HG03159 (cell line): ENCODE measurements at regions not wholly inside any gene's neighbourhood (a gene's known extent, or its start where the extent isn't known, plus 50 kb on each side); places are given as distances from the start of the nearest gene placed in this dataset.

Experiments
- ATAC-seq: cut with Tn5 transposase; IDR thresholded peaks from one replicate; pipeline ENCODE4 v1.9.1; 2021; ENCODE audit warnings: mild to moderate bottlenecking, moderate library complexity; ENCODE audit not compliant: unreplicated experiment

- ATAC-seq: no peak
These were observed 74.6 kb upstream of the SPATA12 start for GRCh38 chr3:56985878-56986277.

- ATAC-seq: no peak
These were observed 75.0 kb upstream of the SPATA12 start for GRCh38 chr3:56985460-56985859.

- no peak for ATAC-seq
These were observed 77.0 kb upstream of the SPATA12 start for GRCh38 chr3:56983427-56983826.

- ATAC-seq: no peak
These were observed 78.8 kb upstream of the SPATA12 start for GRCh38 chr3:56981445-56982230.

GRCh38 chr3:56980798-56981390 is 79.6 kb upstream of the SPATA12 start:
- ATAC-seq: no peak

GRCh38 chr3:56980243-56980642 is 80.2 kb upstream of the SPATA12 start:
- no peak for ATAC-seq

- ATAC-seq: no peak
These were observed 80.7 kb upstream of the SPATA12 start for GRCh38 chr3:56979791-56980190.

GRCh38 chr3:56977561-56977889 is 82.9 kb upstream of the SPATA12 start:
- ATAC-seq: no peak

- ATAC-seq: no peak
These were observed 83.6 kb upstream of the SPATA12 start for GRCh38 chr3:56976651-56977560.

GRCh38 chr3:56975567-56975966 is 84.9 kb upstream of the SPATA12 start:
- ATAC-seq: no peak

- ATAC-seq: no peak
These were observed 86.1 kb upstream of the SPATA12 start for GRCh38 chr3:56974247-56974930.

- no peak for ATAC-seq
These were observed 88.6 kb upstream of the SPATA12 start for GRCh38 chr3:56971816-56972215.

- ATAC-seq: no peak
These were observed 89.2 kb upstream of the SPATA12 start for GRCh38 chr3:56971261-56971660.

GRCh38 chr3:56970461-56970879 is 90.0 kb upstream of the SPATA12 start:
- no peak for ATAC-seq

GRCh38 chr3:56969851-56970250 is 90.6 kb upstream of the SPATA12 start:
- ATAC-seq: no peak

GRCh38 chr3:56966509-56966908 is 94.0 kb upstream of the SPATA12 start:
- no peak for ATAC-seq

GRCh38 chr3:56966104-56966503 is 94.4 kb upstream of the SPATA12 start:
- no peak for ATAC-seq

GRCh38 chr3:56962922-56963321 is 97.5 kb upstream of the SPATA12 start:
- no peak for ATAC-seq

- ATAC-seq: no peak
These were observed 98.3 kb upstream of the SPATA12 start for GRCh38 chr3:56962206-56962605.

GRCh38 chr3:56960234-56960917 is 100.1 kb upstream of the SPATA12 start:
- ATAC-seq: no peak

- ATAC-seq: no peak
These were observed 101.6 kb upstream of the SPATA12 start for GRCh38 chr3:56958879-56959278.
